ENCODE measurements at regions not wholly inside any gene's neighbourhood (a gene's known extent, or its start where the extent isn't known, plus 50 kb on each side); places are given as distances from the start of the nearest gene placed in this dataset.

- dilution Hi-C loops (cut with HindIII; ENCODE audit: low sequenced_read_pairs, unreplicated experiment) (no loop called here), in situ Hi-C loops (cut with MboI; ENCODE audit: low sequenced_read_pairs) (no loop called here), intact Hi-C loops (cut with micrococcal nuclease) (no loop called here)
- Histone ChIP-seq H3K18ac (ENCODE audit: low read depth, low read length) (no peak overlapping the region), H4K91ac (ENCODE audit: insufficient read depth, low read depth, low read length) (no peak overlapping the region), H3K9me1 (ENCODE audit: insufficient read depth, low read length) (no peaks in the 10 kb centered on the region), H3K36me3 (ENCODE audit: control insufficient read depth, insufficient read depth, low read length) (no peaks in the 10 kb centered on the region), H3K9me3 (ENCODE audit: control insufficient read depth, insufficient read depth, low read length) (no peaks in the 10 kb centered on the region), H3K27ac (ENCODE audit: insufficient read depth, low read length) (no peak overlapping the region), H2BK120ac (ENCODE audit: low read depth, low read length) (no peak overlapping the region), H3K27me3 (ENCODE audit: control insufficient read depth, insufficient read depth, low read length) (no peaks in the 10 kb centered on the region), H3K4me1 (ENCODE audit: control insufficient read depth, insufficient read depth, low read length) (no peaks in the 10 kb centered on the region), H3K4ac (ENCODE audit: low read depth, low read length) (no peak overlapping the region), H4K8ac (ENCODE audit: low read depth in 2 of 2, low read length in 2 of 2) (no peak overlapping the region), H3K4me3 (ENCODE audit: insufficient read depth, low read depth, low read length) (no peak overlapping the region), H2AK5ac (ENCODE audit: low read depth, low read length) (no peak overlapping the region), H2BK5ac (ENCODE audit: low read depth, low read length, poor library complexity, severe bottlenecking) (no peak overlapping the region), H2BK20ac (ENCODE audit: low read depth, low read length) (no peak overlapping the region), H2AK9ac (replicated peaks; ENCODE audit: low read depth, low read length, poor library complexity) (no peak overlapping the region), H3K14ac (replicated peaks; ENCODE audit: low read depth, low read length) (no peak overlapping the region), H3K56ac (ENCODE audit: extremely low read depth, insufficient read depth, low read length) (no peak overlapping the region), H3K79me1 (ENCODE audit: low read depth in 1 of 2, low read length in 2 of 2) (no peaks in the 10 kb centered on the region), H3K23ac (ENCODE audit: low read depth, low read length) (no peak overlapping the region), H4K20me1 (ENCODE audit: insufficient read depth, low read length) (no peaks in the 10 kb centered on the region), H2BK15ac (ENCODE audit: low read depth, low read length) (no peak overlapping the region), H3K4me2 (ENCODE audit: low read depth, low read length) (no peak overlapping the region), H2AFZ (replicated peaks; ENCODE audit: low read length, poor library complexity) (no peak overlapping the region), H4K5ac (ENCODE audit: low read depth, low read length) (no peak overlapping the region), H3K9ac (ENCODE audit: low read depth, low read length) (no peak overlapping the region)
- DNase-seq (no peak), ATAC-seq (ENCODE audit: low read depth) (peak; percentile 53)
- ChIA-PET POLR2A (ENCODE audit: unreplicated experiment) (no interaction called here), CTCF (interaction anchor here (0.7 kb wide), 3 partner anchors 11 to 614 kb away, joined by 3 read pairs; no protein-coding TSS in a partner anchor)
- TF ChIP-seq POLR2A (IDR thresholded peaks at IDR 0.05; ENCODE audit: low read depth, low read length) = no peak
- TF ChIP-seq, protein P1, sequence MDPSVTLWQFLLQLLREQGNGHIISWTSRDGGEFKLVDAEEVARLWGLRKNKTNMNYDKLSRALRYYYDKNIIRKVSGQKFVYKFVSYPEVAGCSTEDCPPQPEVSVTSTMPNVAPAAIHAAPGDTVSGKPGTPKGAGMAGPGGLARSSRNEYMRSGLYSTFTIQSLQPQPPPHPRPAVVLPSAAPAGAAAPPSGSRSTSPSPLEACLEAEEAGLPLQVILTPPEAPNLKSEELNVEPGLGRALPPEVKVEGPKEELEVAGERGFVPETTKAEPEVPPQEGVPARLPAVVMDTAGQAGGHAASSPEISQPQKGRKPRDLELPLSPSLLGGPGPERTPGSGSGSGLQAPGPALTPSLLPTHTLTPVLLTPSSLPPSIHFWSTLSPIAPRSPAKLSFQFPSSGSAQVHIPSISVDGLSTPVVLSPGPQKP (IDR thresholded peaks at IDR 0.05; ENCODE audit: borderline replicate concordance, low read depth, low read length) = no peak
- TF ChIP-seq, protein P2, sequence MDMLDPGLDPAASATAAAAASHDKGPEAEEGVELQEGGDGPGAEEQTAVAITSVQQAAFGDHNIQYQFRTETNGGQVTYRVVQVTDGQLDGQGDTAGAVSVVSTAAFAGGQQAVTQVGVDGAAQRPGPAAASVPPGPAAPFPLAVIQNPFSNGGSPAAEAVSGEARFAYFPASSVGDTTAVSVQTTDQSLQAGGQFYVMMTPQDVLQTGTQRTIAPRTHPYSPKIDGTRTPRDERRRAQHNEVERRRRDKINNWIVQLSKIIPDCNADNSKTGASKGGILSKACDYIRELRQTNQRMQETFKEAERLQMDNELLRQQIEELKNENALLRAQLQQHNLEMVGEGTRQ (IDR thresholded peaks at IDR 0.05; ENCODE audit: low read depth, low read length) = no peak
- TF ChIP-seq RCOR1 (IDR thresholded peaks at IDR 0.05; ENCODE audit: insufficient replicate concordance, low read length) = no peak
- TF ChIP-seq CHD1 (IDR thresholded peaks at IDR 0.05; ENCODE audit: low read depth, low read length) = no peak
- no peak for TF ChIP-seq SMC3 (IDR thresholded peaks at IDR 0.05; ENCODE audit: low read depth, low read length)
- TF ChIP-seq MAZ (IDR thresholded peaks at IDR 0.05; ENCODE audit: borderline replicate concordance, low read depth, low read length) = no peak
- no peak for TF ChIP-seq FOS (IDR thresholded peaks at IDR 0.05; ENCODE audit: low read depth, low read length)
- TF ChIP-seq CTCF (conservative IDR thresholded peaks at IDR 0.05; ENCODE audit: low read depth, low read length) = no peak
- no peak for TF ChIP-seq NFE2L2 (IDR thresholded peaks at IDR 0.05; ENCODE audit: low read depth, low read length)
- no peak for TF ChIP-seq RAD21 (IDR thresholded peaks at IDR 0.05; ENCODE audit: low read length)
- no peak for TF ChIP-seq CEBPB (IDR thresholded peaks at IDR 0.05; ENCODE audit: low read depth, low read length)
- no peak for TF ChIP-seq MXI1 (IDR thresholded peaks at IDR 0.05; ENCODE audit: borderline replicate concordance, low read depth, low read length)
- no peak for TF ChIP-seq BHLHE40 (IDR thresholded peaks at IDR 0.05; ENCODE audit: low read depth, low read length)
- TF ChIP-seq MAFK (IDR thresholded peaks at IDR 0.05; ENCODE audit: low read depth, low read length) = no peak
- TF ChIP-seq RFX5 (IDR thresholded peaks at IDR 0.05; ENCODE audit: low read depth, low read length) = no peak
- BruUV-seq (replicated peaks) = no TSS peak
- WGBS, 2 experiments (ENCODE audit: extremely low coverage in 2 of 2, insufficient read length in 1 of 2) = no CpG with 5 or more reads among the region's 2 CpGs
Observed at GRCh38 chr14:56358275-56358674, 221.3 kb upstream of the TMEM260 start.
